HepG2 (cell line): ENCODE measurements at regions not wholly inside any gene's neighbourhood (a gene's known extent, or its start where the extent isn't known, plus 50 kb on each side); places are given as distances from the start of the nearest gene placed in this dataset.

ENCODE experiments used
- MIXL1 ChIP-seq: IDR thresholded peaks from 2 replicates; pipeline ENCODE4 v1.6.1; 2016
- SMARCE1 ChIP-seq: fragments of 450-650 bp; IDR thresholded peaks from 2 replicates; pipeline ENCODE4 v1.6.1; 2017; ENCODE audit warnings: borderline replicate concordance
- ZFP90 ChIP-seq: sonication (generic); formaldehyde crosslinking; IDR thresholded peaks from 2 replicates; pipeline ENCODE4 v1.8.0; 2022; ENCODE audit warnings: missing genetic modification reagents, mild to moderate bottlenecking, inconsistent platforms, borderline replicate concordance
- ZNF777 ChIP-seq: sonication (generic); formaldehyde crosslinking; IDR thresholded peaks from 2 replicates; pipeline ENCODE4 v1.4.0; 2020; ENCODE audit warnings: missing genetic modification reagents

DNA sequence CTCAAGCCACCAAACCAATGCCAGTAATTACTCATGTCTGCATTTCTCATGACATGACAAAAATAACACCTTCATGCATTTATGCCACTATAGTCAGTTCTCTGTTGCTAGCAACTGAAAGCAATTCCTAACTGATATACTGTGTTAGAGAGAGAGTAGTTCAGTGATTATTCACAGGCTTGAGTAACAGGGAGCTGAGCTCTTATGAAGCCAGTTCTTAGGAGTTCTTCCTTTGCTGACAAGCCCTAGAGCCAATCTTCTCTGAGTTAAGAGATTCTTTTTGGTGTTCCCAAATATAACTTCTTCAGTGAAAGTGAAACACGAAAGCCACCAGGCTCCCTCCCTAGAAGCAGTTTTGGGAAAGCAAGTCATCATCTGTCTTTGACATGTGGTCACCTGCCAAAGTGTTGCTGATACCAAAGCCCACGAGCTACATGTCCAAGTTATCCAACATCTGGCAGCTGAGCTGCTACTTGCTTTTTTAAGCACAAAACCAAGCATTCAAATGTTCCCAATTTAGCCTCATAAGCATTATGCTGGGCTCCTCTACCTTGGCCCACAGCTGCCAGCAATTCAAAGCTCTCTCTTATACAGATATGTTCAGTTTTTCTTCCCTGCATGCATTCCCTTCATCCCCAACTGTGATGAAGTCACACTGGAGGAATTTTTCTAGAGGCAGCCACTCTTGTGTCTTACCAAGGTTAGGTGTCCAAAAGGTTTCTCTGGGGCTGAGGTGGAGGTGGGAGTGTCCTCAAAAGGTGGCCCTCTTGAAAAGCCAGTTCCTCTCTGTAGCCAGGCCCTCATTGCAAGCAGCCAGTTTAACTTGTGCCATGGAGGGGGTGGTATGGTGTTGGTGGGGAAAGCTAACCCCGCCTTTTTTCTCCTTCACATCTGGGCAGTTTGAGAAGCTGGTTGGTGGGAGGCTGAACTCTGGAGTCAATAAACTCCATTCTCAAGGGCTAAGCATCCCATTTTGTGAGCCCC lies 92.7 kb upstream of the ARMC2 start:
- TF ChIP-seq SMARCE1: no peak
- no peak for TF ChIP-seq MIXL1 (CRISPR knock-in tag)
- TF ChIP-seq ZFP90 (CRISPR knock-in tag): no peak
- no peak for TF ChIP-seq ZNF777
